RCC 7860 (cell line): ENCODE measurements at regions not wholly inside any gene's neighbourhood (a gene's known extent, or its start where the extent isn't known, plus 50 kb on each side); places are given as distances from the start of the nearest gene placed in this dataset.
"Not testable (repeated sequence)": the region's sequence is repeated elsewhere in the genome, so short reads cannot be mapped to it uniquely, and the experiment has no call there.

Experiments
- DNase-seq: peaks from one replicate; pipeline ENCODE4 v3.0.0-alpha.2; 2015; ENCODE audit warnings: low spot score
- FAIRE-seq: peaks from 2 replicates; lab custom pipeline; 2012; peaks lifted over from hg19 to GRCh38; lab: Jason Lieb, UNC

- no peak for DNase-seq
- FAIRE-seq: no peak
These were observed 140.3 kb downstream of the DLL1 start for GRCh38 chr6:170150590-170150945.

GRCh38 chr6:170149681-170150589 is 140.9 kb downstream of the DLL1 start:
- DNase-seq (no peak), FAIRE-seq (no peak)

- no peak for FAIRE-seq
- DNase-seq: no peak
These were observed 142.0 kb downstream of the DLL1 start for GRCh38 chr6:170148709-170149470.

GRCh38 chr6:170147832-170148708 is 142.8 kb downstream of the DLL1 start:
- DNase-seq (no peak), FAIRE-seq (no peak)

- no peak for DNase-seq
- no peak for FAIRE-seq
These were observed 143.7 kb downstream of the DLL1 start for GRCh38 chr6:170147056-170147787.

DNA sequence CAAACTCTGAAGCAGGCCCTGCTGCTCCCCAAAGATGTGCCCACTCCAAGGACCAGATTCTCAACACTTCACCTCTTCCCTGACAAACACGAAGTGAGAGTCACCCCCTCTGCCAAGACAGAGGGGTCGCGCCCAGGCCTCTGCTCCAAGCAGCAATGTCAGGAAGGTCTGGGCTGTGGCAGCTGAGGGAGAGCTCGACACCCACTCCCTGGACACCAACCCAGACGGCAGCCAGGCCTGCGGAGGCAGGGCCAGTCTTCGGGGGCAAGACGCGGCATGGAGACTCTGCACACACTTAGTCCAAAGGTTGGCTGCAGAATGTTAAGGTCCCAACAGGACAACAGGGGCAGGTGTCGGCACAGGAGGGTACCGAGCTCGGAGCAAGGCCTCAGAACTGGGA is 144.2 kb downstream of the DLL1 start:
- no peak for DNase-seq
- no peak for FAIRE-seq

DNA sequence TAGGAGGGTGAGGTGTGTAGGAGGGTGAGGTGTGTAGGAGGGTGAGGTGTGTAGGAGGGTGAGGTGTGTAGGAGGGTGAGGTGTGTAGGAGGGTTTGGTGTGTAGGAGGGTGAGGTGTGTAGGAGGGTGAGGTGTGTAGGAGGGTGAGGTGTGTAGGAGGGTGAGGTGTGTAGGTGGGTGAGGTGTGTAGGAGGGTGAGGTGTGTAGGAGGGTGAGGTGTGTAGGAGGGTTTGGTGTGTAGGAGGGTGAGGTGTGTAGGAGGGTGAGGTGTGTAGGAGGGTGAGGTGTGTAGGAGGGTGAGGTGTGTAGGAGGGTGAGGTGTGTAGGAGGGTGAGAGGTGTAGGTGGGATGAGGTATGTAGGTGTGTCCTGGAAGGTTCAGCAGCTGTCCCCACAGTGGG is 144.7 kb downstream of the DLL1 start:
- DNase-seq, FAIRE-seq: not testable (repeated sequence)

- not testable (repeated sequence) for DNase-seq, FAIRE-seq
These were observed 145.2 kb downstream of the DLL1 start for GRCh38 chr6:170145716-170146115.

DNA sequence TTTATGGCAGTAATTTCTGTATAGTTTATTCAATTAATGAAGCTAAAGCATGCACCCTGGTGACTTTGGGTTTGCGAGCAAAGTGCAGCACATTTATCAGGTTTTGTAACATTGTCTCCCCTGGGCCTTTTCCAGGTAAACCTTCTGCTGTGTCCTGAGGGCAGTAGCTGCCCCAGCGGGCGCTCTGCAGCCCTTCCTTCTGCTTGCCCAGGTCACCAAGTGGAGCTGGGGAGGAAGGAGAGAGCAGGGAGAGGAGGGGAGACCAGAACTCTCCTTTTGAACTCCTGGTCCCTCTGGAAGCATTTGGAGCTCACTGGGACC is 145.6 kb downstream of the DLL1 start:
- no peak for DNase-seq

DNA sequence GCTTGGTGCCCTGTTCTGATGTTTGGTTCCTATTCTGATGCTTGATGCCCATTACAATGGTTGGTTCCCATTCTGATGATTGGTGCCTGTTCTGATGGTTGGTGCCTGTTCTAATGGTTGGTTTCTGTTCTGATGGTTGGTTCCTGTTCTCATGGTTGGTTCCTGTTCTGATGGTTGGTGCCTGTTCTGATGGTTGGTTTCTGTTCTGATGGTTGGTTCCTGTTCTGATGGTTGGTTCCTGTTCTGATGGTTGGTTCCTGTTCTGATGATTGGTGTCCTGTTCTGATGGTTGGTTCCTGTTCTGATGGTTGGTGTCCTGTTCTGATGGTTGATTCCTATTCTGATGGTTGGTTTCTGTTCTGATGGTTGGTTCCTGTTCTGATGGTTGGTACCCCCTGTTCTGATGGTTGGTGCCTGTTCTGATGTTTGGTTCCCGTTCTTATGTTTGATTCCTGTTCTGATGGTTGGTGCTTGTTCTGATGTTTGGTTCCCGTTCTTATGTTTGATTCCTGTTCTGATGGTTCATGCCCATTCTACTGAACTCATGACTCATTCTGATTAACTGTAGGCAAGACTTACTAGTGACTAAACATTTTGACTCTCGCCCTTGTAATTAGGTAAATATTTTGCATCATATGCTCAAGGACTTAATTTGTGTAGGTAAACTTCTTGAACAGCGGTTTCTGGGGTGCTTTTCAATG is 146.2 kb downstream of the DLL1 start:
- no peak for FAIRE-seq
- DNase-seq: no peak

More for the DNA sequence above, 145.6 kb downstream of the DLL1 start:
- FAIRE-seq: no peak

DNA sequence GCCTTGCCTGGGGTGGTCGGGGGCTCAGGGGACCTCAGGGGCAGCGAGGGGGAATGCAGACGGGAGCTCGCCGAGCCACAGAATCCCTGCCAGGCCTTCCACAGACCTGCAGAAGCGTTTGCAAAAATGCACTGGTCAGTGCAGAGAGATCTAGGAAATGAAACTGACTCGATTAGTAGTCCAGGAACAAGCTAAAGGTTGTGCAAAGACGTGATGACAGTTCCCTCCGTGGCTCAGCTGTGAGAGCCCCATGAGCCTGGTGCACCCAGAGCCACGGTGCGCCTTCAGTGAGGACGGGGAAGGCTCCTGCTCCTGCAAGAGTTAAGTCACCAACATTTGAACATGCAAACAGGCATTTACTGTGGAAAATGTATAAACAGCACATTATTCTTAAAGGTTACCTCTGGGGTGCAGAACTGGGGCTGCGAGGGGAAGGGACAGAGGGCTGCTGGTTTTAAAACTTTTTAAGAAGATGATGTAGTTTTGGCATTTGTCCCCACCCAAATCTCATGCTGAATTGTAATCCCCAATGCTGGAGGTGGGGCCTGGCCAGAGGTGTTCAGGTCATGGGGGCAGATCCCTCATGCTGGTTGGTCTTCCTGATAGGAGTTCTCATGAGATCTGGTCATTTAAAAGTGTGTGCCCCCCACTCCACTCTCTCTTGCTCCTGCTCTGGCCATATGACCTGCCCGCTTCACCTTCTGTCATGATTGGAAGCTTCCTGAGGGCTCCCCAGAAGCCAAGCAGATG is 147.3 kb downstream of the DLL1 start:
- FAIRE-seq (no peak), DNase-seq (no peak)

- FAIRE-seq (no peak), DNase-seq (no peak)
These were observed 148.3 kb downstream of the DLL1 start for GRCh38 chr6:170142559-170142958.

DNA sequence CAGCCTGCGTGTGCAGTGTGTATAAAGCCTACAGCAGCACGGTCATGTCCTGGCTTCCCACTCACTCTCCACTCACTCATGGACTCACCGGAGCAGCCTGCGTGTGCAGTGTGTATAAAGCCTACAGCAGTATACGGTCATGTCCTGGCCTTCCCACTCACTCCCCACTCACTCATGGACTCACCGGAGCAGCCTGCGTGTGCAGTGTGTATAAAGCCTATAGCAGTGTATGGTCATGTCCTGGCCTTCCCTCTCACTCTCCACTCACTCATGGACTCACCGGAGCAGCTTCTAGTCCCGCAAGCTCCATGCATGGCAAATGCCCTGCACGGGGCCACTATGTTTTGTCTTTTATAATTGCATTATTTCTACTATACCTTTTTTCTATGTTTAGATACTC is 149.8 kb downstream of the DLL1 start:
- DNase-seq, FAIRE-seq: not testable (repeated sequence)

- DNase-seq (no peak), FAIRE-seq (no peak)
These were observed 150.7 kb downstream of the DLL1 start for GRCh38 chr6:170140129-170140528.

DNA sequence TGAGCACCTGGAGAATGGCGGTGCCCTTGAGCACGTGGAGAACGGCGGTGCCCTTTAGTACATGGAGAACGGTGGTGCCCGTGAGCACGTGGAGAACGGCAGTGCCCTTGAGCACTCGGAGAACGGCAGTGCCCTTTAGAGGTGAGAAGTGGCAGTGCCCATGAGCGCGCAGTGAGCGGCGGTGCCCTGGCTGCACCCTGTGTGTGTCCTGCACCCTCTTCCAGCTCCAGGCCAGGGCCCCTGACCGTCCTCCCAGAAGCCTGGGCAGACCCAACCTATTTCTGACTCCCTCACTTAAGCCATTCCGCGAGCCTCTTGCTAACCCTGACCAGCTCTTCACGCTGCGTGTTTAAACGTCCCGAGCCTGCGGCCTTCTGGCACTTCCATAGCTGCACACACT is 151.3 kb downstream of the DLL1 start:
- FAIRE-seq (no peak), DNase-seq (no peak)

DNA sequence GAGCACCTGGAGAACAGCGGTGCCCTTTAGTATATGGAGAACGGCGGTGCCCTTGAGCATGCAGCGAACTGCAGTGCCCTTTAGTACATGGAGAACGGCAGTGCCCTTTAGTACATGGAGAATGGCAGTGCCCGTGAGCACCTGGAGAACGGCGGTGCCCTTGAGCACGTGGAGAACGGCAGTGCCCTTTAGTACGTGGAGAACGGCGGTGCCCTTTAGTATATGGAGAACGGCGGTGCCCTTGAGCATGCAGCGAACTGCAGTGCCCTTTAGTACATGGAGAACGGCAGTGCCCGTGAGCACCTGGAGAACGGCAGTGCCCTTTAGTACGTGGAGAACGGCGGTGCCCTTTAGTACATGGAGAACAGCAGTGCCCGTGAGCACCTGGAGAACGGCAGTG is 151.8 kb downstream of the DLL1 start:
- FAIRE-seq, DNase-seq: not testable (repeated sequence)

DNA sequence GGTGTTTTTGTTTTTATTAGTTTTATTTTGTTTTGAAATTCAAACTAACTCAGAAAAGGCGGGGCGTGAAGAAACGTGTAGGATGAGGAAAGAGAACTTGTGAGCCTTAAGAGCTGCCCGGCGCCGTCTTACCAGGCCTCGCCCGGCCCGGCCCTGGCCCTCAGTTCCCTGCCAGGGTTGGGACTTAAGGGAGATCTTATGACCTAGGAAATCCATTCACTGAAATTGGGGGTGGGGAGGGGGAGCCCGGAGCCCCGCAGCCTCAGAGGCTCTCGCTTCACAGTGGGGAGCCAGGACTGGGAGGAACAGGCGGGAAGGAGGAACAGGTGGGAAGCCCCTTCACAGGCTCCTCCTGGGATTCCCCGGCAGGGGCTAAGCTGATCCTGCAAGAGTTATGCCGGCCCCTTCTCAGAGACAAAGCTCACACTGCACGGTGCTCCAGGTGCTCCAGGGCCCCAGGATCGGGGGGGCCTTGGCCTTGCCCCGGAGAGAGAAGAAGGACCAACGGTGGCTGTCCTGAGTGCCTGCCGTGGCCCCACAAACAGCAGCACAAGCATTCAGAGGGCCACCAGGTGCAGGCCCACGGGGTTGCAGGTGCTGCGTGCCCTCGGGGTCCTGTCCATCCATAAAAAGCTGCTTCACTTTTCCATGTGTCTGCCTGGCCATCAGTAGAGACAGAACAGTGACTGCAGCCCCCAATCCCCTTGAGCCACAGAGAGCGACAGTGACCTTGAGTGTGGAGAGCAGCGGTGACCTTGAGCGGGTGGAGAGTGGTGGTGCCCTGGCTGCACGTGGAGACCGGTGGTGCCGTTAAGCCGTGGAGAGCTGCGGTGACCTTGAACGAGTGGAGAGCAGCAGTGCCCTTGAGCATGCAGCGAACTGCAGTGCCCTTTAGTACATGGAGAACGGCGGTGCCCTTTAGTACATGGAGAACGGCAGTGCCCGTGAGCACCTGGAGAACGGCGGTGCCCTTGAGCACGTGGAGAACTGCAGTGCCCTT is 152.7 kb downstream of the DLL1 start:
- DNase-seq: no peak
- no peak for FAIRE-seq
